22Rv1 (cell line): ENCODE measurements at regions not wholly inside any gene's neighbourhood (a gene's known extent, or its start where the extent isn't known, plus 50 kb on each side); places are given as distances from the start of the nearest gene placed in this dataset.

Experiments used
- CTCF ChIP-seq: fragments of 450-650 bp; IDR thresholded peaks from 2 replicates; pipeline ENCODE4 v1.5.1; 2017; ENCODE audit warnings: mild to moderate bottlenecking
- ZFX ChIP-seq: fragments of 450-650 bp; IDR thresholded peaks from 2 replicates; pipeline ENCODE4 v1.6.1; 2017; ENCODE audit warnings: antibody characterized with exemption, borderline replicate concordance

GRCh38 chr2:19219060-19219459 is 139.4 kb downstream of the OSR1 start:
- no peak for TF ChIP-seq CTCF
- no peak for TF ChIP-seq ZFX
